ENCODE measurements at regions not wholly inside any gene's neighbourhood (a gene's known extent, or its start where the extent isn't known, plus 50 kb on each side); places are given as distances from the start of the nearest gene placed in this dataset.
A peak's percentile ranks its signal among the peaks of the same experiment; 100 is the strongest.

DNA sequence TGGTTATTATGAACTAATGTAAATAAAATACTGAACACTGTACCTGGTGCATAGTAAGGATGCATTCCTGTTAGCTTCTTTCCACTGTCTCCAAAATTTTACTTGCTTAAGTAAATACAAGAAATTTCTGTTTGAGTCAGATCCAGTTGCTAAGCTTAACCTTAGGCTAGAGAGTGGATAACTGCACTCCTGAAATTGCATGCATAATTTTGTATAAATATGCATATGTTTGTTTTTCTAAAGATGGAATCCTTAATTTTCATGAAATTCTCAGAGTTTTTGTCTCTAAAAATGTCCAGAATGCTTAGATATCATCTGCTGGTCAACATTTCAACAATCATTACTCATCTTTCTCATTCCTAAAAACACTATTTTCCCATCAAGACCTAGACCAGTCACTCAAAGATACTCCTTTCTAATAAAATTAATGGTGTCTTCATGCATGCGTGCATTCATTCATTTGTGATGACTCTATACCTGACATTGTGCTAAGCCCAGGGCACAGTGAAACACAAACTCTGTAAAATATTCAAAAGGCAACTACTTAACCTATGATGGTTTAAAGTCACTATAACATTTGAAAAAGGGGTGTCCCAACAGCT is 284.8 kb downstream of the SEC61B start:
- no peak overlapping the region for H2AFZ ChIP-seq
- no peak overlapping the region for H3K4me3 ChIP-seq
- DNase-seq = no peak
- no peaks in the 10 kb centered on the region for H3K79me2 ChIP-seq (ENCODE audit: insufficient read depth)
- no peak for TF ChIP-seq EZH2phosphoT487 (IDR thresholded peaks at IDR 0.05; ENCODE audit: insufficient read depth, low read depth)
- TF ChIP-seq EZH2 (IDR thresholded peaks at IDR 0.05; ENCODE audit: insufficient read depth, poor library complexity, severe bottlenecking) = no peak
- no peaks in the 10 kb centered on the region for H3K27me3 ChIP-seq (replicated peaks; ENCODE audit: insufficient read depth)
- no peak overlapping the region for H3K9ac ChIP-seq
- no peaks in the 10 kb centered on the region for H3K36me3 ChIP-seq (ENCODE audit: low read depth)
- H3K9me2 ChIP-seq (ENCODE audit: insufficient read depth) = no peaks in the 10 kb centered on the region
- H3K9me3 ChIP-seq (ENCODE audit: low read depth) = no peaks in the 10 kb centered on the region
- 74 to 90% methylated on average over 1 of the region's 1 CpG for WGBS, 2 experiments (ENCODE audit: low coverage in 1 of 2, low lambda C conversion rate in 2 of 2, missing lambda C conversion rate in 2 of 2)
- in situ Hi-C loops (cut with MboI) = no loop called here
- H3K4me2 ChIP-seq (ENCODE audit: unreplicated experiment) = no peak overlapping the region
- H3F3A ChIP-seq (ENCODE audit: insufficient read depth) = no peaks in the 10 kb centered on the region
- H4K20me1 ChIP-seq (ENCODE audit: insufficient read depth) = no peaks in the 10 kb centered on the region
- H3K4me1 ChIP-seq (ENCODE audit: insufficient read depth) = no peaks in the 10 kb centered on the region
- H3K27ac ChIP-seq = no peak overlapping the region

DNA sequence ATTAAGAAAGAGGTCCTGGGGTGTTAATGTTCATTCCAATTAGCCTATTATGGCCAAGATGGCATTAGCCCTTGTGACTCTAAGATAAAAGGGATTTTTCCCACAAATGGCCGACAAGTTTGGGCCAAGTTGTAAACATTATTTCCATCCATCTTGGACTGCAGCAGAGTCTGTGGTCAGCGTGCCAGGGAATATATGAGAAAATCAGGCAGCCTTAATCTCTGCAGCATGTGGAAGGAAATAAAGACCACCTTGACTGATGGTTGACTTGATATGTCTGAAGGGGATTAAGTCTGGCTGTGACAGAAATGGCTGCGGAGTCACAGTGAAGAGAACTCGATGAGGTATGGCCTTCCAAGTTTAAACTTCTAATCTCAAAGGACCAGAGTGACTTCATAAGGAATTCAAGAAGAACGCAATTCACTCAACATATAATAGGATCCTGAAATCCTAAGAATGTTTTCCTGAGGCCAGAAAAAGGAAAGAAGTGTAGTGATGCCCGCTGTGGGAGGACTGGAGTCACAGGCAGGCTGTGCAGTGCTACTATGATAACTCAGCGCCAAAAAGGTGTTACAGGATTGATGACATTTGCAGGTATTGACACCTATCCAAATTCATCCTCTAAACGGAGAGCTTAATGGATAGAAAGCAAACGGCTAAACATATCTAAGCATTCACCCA is 287.1 kb downstream of the SEC61B start:
- no peaks in the 10 kb centered on the region for H3F3A ChIP-seq (ENCODE audit: insufficient read depth)
- no peaks in the 10 kb centered on the region for H4K20me1 ChIP-seq (ENCODE audit: insufficient read depth)
- no peak overlapping the region for H2AFZ ChIP-seq
- no peak overlapping the region for H3K4me2 ChIP-seq (ENCODE audit: unreplicated experiment)
- no peak for DNase-seq
- no peaks in the 10 kb centered on the region for H3K9me2 ChIP-seq (ENCODE audit: insufficient read depth)
- no peaks in the 10 kb centered on the region for H3K4me1 ChIP-seq (ENCODE audit: insufficient read depth)
- H3K9ac ChIP-seq = no peak overlapping the region
- H3K27me3 ChIP-seq (replicated peaks; ENCODE audit: insufficient read depth) = no peaks in the 10 kb centered on the region
- no peak overlapping the region for H3K4me3 ChIP-seq
- H3K79me2 ChIP-seq (ENCODE audit: insufficient read depth) = no peaks in the 10 kb centered on the region
- TF ChIP-seq EZH2 (IDR thresholded peaks at IDR 0.05; ENCODE audit: insufficient read depth, poor library complexity, severe bottlenecking) (no peak), EZH2phosphoT487 (IDR thresholded peaks at IDR 0.05; ENCODE audit: insufficient read depth, low read depth) (no peak)
- in situ Hi-C loops (cut with MboI) = no loop called here
- H3K27ac ChIP-seq = no peak overlapping the region
- no peaks in the 10 kb centered on the region for H3K36me3 ChIP-seq (ENCODE audit: low read depth)
- 50 to 51% methylated on average over 9 of the region's 9 CpGs for WGBS, 2 experiments (ENCODE audit: low coverage in 1 of 2, low lambda C conversion rate in 2 of 2, missing lambda C conversion rate in 2 of 2)
- H3K9me3 ChIP-seq (ENCODE audit: low read depth) = no peaks in the 10 kb centered on the region

DNA sequence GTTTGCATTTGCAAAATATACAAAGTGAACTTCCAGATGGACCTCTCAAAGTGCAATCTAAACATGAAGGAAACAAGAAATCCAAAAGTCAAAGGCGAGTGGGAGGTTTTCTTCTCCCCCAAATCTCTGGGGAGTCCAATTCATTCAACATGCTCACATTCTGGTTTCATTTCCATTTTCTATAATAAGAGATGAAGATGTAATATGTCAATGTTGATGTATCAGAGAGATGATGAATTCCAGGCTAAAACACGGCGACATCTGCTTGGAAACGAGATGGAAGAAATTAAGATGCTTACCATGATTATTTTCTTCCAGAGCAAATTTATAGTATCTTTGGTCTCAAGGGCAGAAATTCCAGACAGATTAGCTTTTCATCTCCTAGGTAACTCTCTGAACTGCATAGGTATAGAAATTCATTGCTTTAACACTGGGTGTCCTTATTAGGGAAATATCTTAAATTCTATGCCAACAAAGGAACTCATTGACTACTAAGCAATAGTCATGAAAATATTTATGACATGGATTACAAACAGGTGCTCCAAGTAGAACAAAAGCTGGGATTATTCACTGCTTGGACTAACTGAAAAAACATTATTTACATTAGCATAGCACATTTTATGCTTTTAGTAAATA is 287.9 kb downstream of the SEC61B start:
- no peaks in the 10 kb centered on the region for H3K9me3 ChIP-seq (ENCODE audit: low read depth)
- H3K4me1 ChIP-seq (ENCODE audit: insufficient read depth) = no peaks in the 10 kb centered on the region
- in situ Hi-C loops (cut with MboI) = no loop called here
- H3K9me2 ChIP-seq (ENCODE audit: insufficient read depth) = no peaks in the 10 kb centered on the region
- H4K20me1 ChIP-seq (ENCODE audit: insufficient read depth) = no peaks in the 10 kb centered on the region
- no peak overlapping the region for H3K4me2 ChIP-seq (ENCODE audit: unreplicated experiment)
- H3K4me3 ChIP-seq = no peak overlapping the region
- H3K79me2 ChIP-seq (ENCODE audit: insufficient read depth) = no peaks in the 10 kb centered on the region
- H3K27ac ChIP-seq = no peak overlapping the region
- no peak for DNase-seq
- WGBS, 2 experiments (ENCODE audit: low coverage in 1 of 2, low lambda C conversion rate in 2 of 2, missing lambda C conversion rate in 2 of 2) = 44 to 53% methylated on average over 4 of the region's 4 CpGs
- H2AFZ ChIP-seq = no peak overlapping the region
- H3K9ac ChIP-seq = no peak overlapping the region
- H3F3A ChIP-seq (ENCODE audit: insufficient read depth) = no peaks in the 10 kb centered on the region
- TF ChIP-seq EZH2phosphoT487 (IDR thresholded peaks at IDR 0.05; ENCODE audit: insufficient read depth, low read depth) (no peak), EZH2 (IDR thresholded peaks at IDR 0.05; ENCODE audit: insufficient read depth, poor library complexity, severe bottlenecking) (no peak)
- no peaks in the 10 kb centered on the region for H3K27me3 ChIP-seq (replicated peaks; ENCODE audit: insufficient read depth)
- H3K36me3 ChIP-seq (ENCODE audit: low read depth) = no peaks in the 10 kb centered on the region

DNA sequence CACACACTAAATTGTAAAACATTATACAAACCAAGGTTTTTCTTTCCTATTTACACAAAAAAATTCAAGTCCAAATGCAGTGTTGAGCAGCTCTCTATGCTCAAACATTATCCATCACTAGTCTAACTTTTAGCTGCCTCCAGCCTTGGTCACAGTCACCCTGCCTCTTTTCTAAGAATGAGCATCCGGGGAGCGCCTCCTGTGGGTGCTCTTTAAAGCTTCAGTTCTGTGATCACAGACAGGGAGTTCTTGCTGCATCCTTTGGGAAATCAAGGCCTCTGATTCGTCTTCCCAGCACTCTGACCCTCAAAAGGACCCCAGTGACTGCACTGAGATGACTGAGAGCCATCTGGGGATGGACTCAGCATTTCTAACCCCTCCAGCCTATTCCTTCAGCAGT is 289.6 kb downstream of the SEC61B start:
- Histone ChIP-seq H3K27ac (no peak overlapping the region), H3K79me2 (ENCODE audit: insufficient read depth) (no peaks in the 10 kb centered on the region), H3K27me3 (replicated peaks; ENCODE audit: insufficient read depth) (no peaks in the 10 kb centered on the region), H3K9me2 (ENCODE audit: insufficient read depth) (no peaks in the 10 kb centered on the region), H2AFZ (no peak overlapping the region), H3K4me3 (no peak overlapping the region), H3K9me3 (ENCODE audit: low read depth) (no peaks in the 10 kb centered on the region), H3K4me1 (ENCODE audit: insufficient read depth) (no peaks in the 10 kb centered on the region), H3K36me3 (ENCODE audit: low read depth) (no peaks in the 10 kb centered on the region), H3K9ac (no peak overlapping the region), H4K20me1 (ENCODE audit: insufficient read depth) (no peaks in the 10 kb centered on the region), H3F3A (ENCODE audit: insufficient read depth) (no peaks in the 10 kb centered on the region), H3K4me2 (ENCODE audit: unreplicated experiment) (no peak overlapping the region)
- DNase-seq = peak; percentile 24
- TF ChIP-seq EZH2 (IDR thresholded peaks at IDR 0.05; ENCODE audit: insufficient read depth, poor library complexity, severe bottlenecking) = no peak
- no peak for TF ChIP-seq EZH2phosphoT487 (IDR thresholded peaks at IDR 0.05; ENCODE audit: insufficient read depth, low read depth)
- in situ Hi-C loops (cut with MboI) = no loop called here
- 58 to 70% methylated on average over 3 of the region's 3 CpGs for WGBS, 2 experiments (ENCODE audit: low coverage in 1 of 2, low lambda C conversion rate in 2 of 2, missing lambda C conversion rate in 2 of 2)
